SH-SY5Y (cell line): ENCODE measurements at regions not wholly inside any gene's neighbourhood (a gene's known extent, or its start where the extent isn't known, plus 50 kb on each side); places are given as distances from the start of the nearest gene placed in this dataset.

Experiments used
- GATA2 ChIP-seq: IDR thresholded peaks from 2 replicates; pipeline ENCODE4 v1.6.1; 2011; ENCODE audit warnings: mild to moderate bottlenecking, low read depth, low read length
- GATA3 ChIP-seq: IDR thresholded peaks from 2 replicates; pipeline ENCODE4 v1.6.1; 2011; ENCODE audit warnings: low read depth, mild to moderate bottlenecking, low read length, moderate library complexity

GRCh38 chr13:107743526-107743925 is 471.8 kb downstream of the LIG4 start:
- TF ChIP-seq GATA3 (no peak), GATA2 (no peak)
